ENCODE measurements at regions not wholly inside any gene's neighbourhood (a gene's known extent, or its start where the extent isn't known, plus 50 kb on each side); places are given as distances from the start of the nearest gene placed in this dataset.
"Not testable (repeated sequence)": the region's sequence is repeated elsewhere in the genome, so short reads cannot be mapped to it uniquely, and the experiment has no call there.

DNA sequence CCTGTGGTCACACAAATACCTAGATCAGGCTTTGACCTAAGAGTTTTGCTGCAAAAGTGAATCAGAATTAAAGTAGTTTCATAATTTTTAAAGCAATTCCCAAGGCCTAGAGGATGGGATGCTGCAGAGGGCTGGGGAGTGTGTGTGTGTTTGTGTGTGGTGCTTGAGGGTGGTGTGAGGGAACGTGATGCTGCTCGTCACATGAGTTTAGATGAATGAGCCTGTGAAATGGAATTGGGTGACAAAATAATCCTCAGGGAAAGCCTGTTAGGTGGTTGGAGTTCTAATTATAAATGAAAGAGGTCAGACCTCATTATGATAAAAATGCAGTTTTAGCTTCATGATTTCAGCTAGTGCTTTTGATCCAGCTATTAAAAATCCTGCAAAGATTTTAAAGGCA, 87.5 kb upstream of the TMEM170B start:
- DNase-seq, result no peak

DNA sequence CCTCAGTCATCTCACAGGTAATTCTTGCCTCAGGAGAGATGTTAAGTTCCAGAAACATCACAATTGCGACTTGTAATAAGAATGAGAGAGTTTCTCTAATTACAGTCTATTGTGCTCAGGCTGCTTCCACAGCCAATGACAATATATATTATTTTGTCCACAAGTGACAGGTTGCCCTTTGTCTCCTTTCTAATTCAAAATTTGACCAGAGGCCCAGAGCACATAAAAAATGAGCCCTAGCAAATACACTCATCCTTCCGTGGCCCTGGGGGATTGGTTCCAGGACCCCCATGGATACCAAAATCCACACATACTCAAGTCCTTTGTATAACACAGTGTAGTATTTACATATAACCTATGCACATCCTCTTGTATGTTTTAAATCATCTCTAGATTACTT, 88.1 kb upstream of the TMEM170B start:
- DNase-seq, result no peak

DNA sequence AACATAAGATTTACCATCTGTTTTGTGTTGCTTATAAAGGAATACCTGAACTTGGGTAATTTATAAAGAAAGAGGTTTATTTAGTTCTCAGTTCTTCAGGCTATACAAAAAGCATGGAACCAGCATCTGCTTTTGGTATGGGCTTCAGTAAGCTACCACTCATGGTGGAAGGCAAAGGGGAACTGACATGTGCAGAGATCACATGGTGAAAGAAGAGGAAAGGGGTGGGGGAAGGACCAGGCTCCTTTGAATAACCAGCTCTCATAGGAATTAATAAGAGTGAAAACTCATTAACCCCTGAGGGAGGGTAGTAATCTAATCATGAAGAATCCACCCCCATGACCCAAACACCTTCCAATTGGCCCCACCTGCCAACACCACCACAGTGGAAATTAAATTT, 89.5 kb upstream of the TMEM170B start:
- no peak for DNase-seq

DNA sequence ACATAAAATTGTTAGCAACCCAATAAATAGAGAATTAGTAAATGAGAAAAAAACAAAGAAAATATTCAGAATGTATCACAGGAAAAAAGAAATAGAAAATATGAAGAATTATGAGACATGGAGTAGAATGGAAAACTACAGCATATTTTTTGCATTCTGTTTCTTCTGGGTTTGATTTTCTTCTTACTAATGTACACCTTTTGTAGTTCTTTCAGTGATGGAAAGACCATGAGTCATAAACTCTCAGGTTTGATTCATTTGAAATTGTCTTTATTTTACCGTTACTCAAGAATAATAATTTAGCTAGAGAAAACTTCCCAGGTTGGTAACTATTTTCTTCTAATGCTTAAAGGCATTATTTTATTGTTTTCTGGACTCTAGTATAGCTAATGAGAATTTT, 90.3 kb upstream of the TMEM170B start:
- no peak for DNase-seq

DNA sequence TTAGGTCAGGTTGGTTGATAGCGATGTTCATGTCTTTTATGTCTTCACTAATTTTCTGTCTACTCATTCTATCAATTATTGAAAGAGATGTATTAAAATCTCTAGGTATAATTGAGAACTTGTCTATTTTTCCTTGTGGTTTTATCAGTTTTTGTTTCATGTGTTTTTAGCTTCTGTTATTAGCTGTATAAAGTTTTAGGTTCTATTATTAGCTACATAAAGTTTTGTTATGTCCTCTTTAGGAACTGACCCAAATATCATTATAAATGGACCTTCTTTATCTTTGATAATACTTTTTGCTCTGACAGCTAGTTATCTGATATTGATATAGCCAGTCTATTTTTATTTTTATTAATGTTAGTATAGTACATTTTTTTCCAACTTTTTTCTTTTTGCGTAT, 92.4 kb upstream of the TMEM170B start:
- DNase-seq, result no peak

DNA sequence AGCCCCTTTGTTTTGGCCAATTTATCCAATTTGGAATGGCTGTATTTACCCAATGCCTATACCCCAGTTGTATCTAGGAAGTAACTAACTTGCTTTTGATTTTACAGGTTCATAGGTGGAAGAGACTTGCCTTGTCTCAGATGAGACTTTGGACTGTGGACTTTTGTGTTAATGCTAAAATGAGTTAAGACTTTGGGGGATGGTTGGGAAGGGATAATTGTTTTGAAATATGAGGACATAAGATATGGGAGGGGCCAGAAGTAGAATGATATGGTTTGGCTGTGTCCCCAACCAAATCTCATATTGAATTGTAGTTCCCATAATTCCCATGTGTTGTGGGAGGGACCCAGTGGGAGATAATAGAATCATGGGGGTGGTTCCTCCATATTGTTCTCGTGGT, 94.4 kb upstream of the TMEM170B start:
- not testable (repeated sequence) for DNase-seq

DNA sequence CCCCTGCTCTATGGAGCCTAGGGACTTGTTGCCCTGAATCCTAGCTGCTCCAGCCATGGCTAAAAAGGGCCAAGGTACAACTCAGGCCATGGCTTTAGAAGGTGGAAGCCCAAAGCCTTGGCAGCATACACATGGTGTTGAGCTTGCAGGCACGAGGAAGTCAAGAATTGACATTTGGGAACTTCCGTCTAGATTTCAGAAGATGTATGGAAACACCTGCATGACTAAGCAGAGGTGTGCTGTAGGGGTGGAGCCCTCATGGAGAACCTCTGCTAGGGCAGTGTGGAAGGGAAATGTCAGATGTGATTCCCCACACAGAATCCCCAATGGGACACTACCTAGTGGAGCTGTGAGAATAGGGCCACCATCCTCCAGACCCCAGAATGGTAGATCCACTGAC, 95.1 kb upstream of the TMEM170B start:
- DNase-seq, result no peak

DNA sequence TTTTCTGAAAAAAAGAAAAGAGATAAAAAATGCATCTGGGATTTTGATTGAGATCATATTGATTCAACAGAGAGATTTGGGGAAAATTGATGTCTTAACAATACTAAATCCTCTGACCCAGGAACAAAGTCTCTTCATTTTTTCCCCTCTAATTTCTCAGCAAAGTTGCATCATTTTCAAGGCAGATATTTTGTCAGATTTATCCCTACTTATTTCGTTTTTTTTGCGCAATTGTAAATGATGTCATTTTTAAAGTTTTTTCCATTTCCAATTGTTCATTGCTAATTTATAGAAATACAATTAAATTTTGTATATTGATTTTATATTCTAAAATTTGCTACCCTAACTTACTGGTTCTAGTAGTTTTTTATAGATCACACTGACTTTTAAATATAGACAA, 97.7 kb upstream of the TMEM170B start:
- DNase-seq, result no peak

DNA sequence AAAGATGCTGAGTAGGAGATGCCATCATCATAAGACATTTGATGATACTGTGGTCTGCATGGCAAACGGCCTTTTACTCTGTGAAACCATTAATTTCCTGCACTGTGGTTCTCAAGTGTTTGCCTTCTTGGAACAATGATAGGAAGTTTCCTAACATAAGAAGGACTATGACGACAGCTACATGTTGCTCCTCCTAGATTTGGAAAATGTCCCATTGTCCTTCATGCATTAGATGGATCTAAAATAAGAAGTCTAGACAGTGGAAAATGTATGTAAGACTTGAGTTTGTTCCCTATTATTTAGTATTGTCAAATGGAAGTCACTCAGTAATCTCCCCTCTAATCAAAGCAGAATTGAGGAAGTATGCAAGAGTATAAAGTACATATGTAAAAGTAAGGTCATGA, 98.5 kb upstream of the TMEM170B start:
- no peak for DNase-seq

DNA sequence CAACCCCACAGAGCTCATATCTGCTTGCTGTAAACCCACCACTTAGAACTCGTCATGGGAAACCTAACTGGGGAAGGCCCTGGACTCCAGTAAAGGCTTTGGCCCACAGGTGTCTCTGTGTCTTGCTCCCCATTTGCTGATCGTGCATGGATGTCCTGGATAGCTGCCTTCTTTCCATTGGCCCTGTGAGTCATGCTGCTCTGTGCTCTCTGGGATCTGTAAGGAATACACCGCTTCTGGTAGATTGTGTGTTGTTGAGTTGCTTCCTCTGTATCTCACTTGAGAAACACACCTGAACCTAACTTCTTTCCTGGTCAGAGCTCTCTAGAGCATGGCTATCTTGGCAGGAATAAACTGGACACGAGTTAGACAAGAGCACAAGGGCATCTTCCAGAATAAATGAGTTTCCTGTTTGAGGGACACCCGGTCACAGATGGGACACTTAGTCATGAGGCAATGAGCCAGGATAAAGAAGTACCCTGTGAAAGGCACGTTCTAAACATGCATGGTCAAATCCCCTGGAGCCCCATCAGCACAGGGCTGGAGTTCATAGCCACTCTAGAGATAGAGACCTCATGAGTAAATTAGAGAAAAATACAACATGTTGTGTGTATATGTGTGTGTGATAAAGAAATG, 99.6 kb upstream of the TMEM170B start:
- no peak for DNase-seq

DNA sequence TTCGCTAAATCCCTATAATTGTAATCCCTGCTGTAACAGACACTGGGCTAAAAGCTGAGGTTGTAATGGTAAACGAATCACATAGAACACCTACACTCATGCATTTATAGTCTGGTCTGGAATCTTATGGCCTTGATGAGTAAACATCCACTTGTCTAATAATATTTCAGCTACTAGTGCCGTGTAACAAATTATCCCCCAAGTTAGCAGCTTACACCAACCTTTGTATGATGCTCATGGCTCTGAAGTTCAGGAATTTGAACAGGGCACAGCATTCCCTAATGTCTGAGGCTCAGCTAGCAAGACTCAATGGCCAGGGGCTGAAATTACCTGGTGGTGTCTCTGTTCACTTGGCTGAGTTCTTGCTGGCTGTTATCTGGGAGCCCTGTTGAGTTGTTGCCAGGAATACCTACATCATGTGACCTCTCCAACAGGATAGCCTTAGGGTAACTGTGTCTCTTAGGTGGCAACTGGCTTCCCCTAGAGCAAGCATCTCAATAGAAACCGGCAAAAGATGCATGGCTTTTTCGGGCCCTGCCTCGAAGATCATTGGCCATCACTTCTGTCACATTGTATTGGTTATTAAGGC, 100.9 kb upstream of the TMEM170B start:
- no peak for DNase-seq

DNA sequence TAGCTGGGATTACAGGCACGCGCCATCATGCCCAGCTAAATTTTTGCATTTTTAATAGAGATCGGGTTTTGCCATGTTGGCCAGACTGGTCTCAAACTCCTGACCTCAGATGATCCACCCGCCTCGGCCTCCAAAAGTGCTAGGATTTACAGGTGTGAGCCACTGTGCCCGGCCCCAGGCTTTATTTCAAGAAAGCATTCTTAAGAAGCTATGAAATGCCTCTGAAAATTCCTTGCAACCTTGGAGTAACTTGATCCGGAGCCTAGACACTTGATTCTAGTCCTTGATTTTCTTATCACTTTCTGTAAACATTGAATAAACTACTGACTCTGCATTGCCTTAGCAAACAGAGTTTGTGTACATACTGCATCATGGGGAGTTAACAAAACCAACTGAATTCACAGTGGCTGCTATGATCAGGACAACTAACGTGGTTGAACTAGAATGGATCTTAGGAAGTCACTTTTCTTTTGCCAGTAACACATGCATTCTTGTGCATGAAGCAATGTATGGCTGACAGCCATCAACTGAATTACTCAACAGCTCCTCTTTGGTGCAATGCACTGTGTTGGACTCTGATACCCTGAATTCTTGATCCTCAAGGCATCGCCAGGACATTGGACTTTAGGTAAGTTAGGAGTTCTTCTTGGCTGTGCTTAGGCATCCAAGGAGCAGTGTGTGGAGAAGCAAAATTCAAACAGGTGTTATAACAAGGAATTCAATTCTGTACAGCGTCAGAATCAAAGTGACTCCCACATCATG, 102.8 kb upstream of the TMEM170B start:
- DNase-seq, result no peak

DNA sequence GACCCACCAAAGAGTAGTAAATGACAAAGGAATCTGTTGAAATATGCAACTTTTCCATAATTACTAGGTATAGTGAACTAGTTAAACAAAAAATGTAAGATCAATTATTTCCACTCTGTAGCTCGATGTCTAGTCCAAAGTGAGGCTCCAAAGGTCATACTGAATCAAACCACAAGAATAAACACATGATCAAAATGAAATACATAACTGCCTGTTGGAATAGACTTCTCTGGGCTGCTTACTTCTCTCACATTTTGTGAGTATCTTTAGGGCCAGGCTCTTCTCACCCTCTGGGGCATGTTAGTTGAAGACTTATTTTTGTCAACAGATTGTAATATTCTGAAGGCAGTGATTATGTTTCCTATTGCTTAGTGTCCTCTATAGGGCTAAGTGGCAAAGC, 103.7 kb upstream of the TMEM170B start:
- DNase-seq, result no peak

DNA sequence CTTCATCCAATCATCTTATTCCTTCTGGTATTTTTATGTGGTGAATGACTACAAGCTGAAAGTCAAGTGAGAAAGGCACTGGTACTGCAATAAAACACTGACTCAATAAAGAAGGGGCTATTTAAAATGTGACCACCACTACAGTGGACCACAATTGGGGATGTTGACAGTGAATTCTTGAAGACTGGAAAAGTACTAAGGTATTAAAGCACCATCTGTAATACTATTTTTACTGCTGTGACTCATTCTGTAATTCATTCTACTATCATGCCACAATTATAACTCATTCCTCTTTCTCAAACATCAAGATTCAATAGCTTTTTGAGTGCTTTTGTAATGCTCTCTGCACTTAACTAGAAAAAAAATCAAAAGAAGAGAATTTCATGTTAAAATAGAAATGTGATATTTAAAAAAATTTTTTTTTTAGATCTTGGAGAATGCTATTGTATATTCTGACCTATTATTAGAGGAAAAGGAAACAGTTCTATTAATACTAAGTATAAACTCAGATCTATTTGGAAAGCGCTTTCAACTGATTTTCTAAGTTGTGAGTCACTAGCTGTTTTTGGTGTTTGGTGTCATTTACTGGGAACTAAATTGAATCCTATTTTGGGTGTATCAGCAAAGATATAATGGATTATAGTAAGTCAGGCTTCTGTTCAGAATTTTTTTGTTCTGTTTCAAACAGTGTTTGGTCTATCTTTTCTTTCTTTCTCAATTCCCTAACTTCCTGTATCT, 104.7 kb upstream of the TMEM170B start:
- DNase-seq, result no peak

DNA sequence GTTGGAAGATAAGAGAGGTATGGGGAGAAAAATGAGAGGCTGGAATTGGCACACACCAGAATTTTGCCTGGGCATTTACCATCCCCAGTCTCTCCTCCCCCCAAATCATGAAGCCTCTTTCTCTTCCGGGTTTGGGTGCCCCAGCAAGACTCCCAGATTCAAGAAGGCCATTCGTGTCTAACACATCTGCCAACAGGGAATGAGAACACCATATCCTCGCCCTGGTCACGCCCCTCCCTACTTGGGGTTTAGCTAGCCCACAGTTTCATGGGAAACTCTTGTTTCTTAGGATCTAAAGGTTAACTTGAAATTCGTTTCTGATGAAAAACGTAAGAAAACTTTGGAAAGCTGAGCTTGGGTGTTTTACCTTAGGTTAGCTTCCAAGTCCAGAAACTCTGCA, 105.5 kb upstream of the TMEM170B start:
- no peak for DNase-seq

DNA sequence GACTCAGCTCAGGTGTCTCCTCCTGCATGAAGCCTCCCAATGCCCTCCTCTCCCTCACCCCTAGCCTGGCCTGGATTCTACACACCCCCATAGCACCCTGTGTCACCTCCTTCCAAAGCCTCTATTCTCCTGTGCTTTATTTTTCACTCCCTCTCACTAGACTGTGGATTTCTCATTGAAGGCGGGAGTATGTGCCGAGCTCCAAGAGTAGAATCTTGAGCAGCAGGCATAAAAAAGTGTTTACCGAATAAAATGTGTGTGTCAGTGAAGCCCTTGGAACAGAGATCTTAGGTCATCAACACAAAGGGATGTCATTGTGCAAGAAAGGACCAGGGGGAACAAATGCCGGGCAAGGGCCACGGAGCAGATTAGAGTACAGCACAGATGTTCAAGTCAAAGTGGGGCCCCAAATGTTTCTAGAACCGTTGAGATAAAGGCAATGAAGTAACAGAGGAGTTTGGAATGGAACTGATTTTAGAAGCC, 106.1 kb upstream of the TMEM170B start:
- DNase-seq, result no peak

DNA sequence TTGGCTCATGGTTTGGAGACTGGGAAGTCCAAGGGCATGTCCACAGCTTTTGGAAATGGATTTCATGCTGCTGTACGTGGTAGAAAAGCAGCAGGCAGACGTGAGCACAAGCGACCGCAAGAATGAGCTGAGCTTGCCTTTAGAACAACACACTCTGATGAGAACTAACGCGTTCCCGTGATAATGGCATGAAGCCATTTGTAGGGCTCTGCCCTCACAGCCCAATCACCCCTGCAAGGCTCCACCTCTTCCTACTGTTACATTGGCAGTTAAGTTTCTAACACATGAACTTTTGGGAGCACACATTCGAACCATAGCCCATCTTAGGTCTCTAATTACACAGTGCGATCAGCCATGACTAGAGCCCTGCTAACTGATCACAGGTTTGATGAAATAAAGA, 107.5 kb upstream of the TMEM170B start:
- no peak for DNase-seq

DNA sequence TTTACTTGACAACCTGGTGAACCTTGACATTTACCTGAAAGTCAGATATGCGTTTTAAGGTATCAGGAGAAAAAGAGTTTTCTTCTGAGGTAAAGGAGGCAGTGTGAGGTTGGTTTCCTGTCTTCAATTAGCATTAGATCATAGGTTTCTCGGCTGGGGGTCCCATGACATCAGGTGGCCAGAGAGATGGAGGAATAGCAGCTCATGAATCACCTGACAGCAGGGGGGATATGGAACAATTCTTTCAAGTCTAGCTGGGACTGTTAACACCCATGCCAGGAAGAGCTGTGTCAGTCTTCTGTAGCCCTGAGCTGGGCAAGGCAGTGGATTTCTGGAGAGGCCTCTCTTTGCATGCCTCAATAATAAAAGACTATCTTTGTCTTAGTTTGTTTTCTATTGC, 108.0 kb upstream of the TMEM170B start:
- no peak for DNase-seq

DNA sequence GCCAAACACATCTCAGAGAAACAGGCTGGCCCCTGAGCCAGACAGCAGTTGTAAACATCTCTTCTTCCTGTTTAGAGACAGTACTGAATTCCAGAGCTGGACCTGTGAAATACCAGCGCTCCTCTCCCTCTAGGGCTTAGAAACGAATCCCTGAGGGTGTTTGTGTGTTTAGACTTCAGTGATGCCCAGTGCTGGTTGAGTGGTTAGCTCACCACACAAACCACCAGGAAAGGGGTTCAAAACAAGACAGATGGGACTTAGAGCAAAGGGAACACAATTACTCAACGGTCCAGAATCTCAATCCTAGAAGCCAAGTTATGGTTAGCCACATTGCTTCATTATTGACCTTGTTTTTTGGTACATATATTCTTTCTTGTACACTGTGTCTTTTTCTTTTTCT, 108.7 kb upstream of the TMEM170B start:
- no peak for DNase-seq

DNA sequence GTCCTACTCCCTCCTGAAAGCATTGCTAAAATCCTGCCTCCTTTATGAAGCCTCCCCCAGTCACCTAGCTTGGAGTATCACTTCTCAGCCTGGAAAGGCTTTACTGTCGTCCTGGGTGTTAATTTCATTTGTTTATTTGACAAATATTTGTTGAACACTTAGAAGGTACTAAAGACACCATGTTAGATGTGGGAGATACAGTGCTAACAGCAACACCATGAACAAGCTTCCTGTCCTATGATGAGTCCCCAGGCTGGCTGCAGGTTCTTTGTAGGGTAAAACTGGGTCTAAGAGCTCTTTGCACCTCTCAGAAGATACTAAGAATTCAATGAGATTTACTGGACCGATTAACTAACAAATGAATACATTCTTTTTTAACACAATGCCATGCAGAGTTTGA, 109.2 kb upstream of the TMEM170B start:
- no peak for DNase-seq

DNA sequence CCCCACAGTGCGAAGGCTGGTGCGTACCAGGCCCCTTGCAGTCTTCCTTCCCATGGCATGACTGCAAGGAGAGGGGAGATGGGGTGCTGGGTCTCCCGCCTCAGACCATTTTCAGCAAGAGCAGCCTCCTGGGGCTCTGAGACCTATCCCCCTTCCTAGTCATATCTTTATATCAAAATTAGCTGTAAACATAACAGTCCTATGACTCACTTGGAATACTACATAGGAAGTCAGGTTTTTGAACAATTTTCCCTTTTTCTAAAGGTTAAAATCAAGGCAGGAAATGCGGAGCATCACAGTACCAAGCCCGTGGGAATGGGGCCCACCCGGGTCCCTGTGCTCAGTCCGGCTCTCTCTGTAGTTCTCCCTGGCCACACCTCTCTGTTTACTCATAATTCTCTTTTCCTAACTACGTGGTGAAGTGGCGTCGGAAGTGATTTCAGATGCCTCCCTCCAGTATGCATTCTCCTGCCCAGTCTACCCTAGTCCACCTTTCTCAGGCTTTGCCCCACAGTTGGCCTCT, 109.8 kb upstream of the TMEM170B start:
- no peak for DNase-seq

DNA sequence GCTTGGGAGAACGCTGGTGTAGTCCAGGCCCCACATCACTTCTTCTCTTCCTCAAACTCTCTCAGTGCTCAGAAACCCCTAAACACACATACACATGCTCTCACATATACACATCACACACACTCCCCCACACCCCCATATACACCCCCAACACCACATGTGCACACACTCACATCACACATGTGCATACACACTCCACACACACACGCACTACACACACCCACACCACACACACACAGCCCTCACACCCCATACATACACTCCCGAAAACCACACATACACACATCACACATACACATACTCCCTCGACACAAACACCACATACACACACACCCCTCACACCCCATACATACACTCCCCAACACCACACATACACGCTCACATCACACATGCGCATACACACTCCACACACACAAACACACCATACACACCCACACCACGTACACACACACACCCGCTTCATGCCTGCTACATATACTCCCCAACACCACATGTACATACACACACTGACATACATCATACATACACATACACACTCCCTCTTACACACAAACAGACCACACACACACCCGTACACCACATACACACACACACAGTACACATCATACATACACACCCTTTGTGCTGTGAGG, 110.3 kb upstream of the TMEM170B start:
- no peak for DNase-seq

DNA sequence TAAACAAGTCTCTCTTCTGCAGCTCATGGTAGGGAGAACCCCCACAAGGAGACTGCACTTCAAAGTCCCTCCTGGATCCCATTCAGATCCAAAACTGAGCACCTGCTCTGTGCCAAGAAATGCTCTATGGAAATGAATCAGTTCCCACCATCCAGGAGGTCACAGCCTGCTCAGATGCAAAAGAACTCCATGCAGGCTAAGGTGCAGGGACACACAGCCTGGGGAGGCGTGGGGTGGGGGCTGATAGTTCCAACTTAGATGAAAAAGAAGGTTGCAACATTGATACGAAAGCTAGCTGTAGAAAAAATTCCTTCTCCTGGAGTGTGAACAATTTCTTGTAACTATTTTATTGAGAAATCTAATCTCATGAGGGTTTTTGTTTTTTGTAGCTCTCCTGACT, 111.0 kb upstream of the TMEM170B start:
- DNase-seq, result no peak
